GM12892 (cell line): ENCODE measurements at regions not wholly inside any gene's neighbourhood (a gene's known extent, or its start where the extent isn't known, plus 50 kb on each side); places are given as distances from the start of the nearest gene placed in this dataset.

ENCODE experiments used
- POLR2A ChIP-seq: IDR thresholded peaks from 2 replicates; pipeline ENCODE4 v1.6.1; 2011; ENCODE audit warnings: low read depth, low read length, control low read depth
- POLR2AphosphoS5 ChIP-seq: IDR thresholded peaks from 2 replicates; pipeline ENCODE4 v1.6.1; 2011; ENCODE audit warnings: low read depth, low read length, control low read depth

GRCh38 chr18:38612904-38613303 is 1047.3 kb upstream of the CELF4 start:
- TF ChIP-seq POLR2AphosphoS5 (no peak), POLR2A (no peak)
